ENCODE measurements at regions not wholly inside any gene's neighbourhood (a gene's known extent, or its start where the extent isn't known, plus 50 kb on each side); places are given as distances from the start of the nearest gene placed in this dataset.

- TF ChIP-seq, protein P1, sequence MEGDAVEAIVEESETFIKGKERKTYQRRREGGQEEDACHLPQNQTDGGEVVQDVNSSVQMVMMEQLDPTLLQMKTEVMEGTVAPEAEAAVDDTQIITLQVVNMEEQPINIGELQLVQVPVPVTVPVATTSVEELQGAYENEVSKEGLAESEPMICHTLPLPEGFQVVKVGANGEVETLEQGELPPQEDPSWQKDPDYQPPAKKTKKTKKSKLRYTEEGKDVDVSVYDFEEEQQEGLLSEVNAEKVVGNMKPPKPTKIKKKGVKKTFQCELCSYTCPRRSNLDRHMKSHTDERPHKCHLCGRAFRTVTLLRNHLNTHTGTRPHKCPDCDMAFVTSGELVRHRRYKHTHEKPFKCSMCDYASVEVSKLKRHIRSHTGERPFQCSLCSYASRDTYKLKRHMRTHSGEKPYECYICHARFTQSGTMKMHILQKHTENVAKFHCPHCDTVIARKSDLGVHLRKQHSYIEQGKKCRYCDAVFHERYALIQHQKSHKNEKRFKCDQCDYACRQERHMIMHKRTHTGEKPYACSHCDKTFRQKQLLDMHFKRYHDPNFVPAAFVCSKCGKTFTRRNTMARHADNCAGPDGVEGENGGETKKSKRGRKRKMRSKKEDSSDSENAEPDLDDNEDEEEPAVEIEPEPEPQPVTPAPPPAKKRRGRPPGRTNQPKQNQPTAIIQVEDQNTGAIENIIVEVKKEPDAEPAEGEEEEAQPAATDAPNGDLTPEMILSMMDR (IDR thresholded peaks at IDR 0.05): no peak
- TF ChIP-seq POLR2AphosphoS5 (IDR thresholded peaks at IDR 0.05): no peak
These were observed 348.5 kb upstream of the SFRP2 start for GRCh38 chr4:154137320-154137905.
